GM12865 (cell line): ENCODE measurements at regions not wholly inside any gene's neighbourhood (a gene's known extent, or its start where the extent isn't known, plus 50 kb on each side); places are given as distances from the start of the nearest gene placed in this dataset.

Experiments used
- DNase-seq: peaks from one replicate; pipeline ENCODE4 v3.0.0; 2010; ENCODE audit warnings: low read depth
- H3K4me3 ChIP-seq: 2 replicates; pipeline ENCODE4 v1.5.1; 2011; ENCODE audit warnings: mild to moderate bottlenecking, low read depth, low read length, control low read depth
- CTCF ChIP-seq: IDR thresholded peaks from 2 replicates; pipeline ENCODE4 v1.5.1; 2011; ENCODE audit warnings: low read length, control low read depth, low read depth, inconsistent platforms; ENCODE audit not compliant: insufficient read depth; ENCODE audit errors: missing control alignments

GRCh38 chr3:35968043-35968622, 328.8 kb downstream of the ARPP21 start:
- H3K4me3 ChIP-seq: no peak overlapping the region
- TF ChIP-seq CTCF: no peak
- no peak for DNase-seq

GRCh38 chr3:35969406-35969805, 330.1 kb downstream of the ARPP21 start:
- H3K4me3 ChIP-seq: no peak overlapping the region
- no peak for DNase-seq
- TF ChIP-seq CTCF: no peak

GRCh38 chr3:35970793-35971192, 331.5 kb downstream of the ARPP21 start:
- H3K4me3 ChIP-seq: no peak overlapping the region
- no peak for DNase-seq
- no peak for TF ChIP-seq CTCF

- H3K4me3 ChIP-seq: no peak overlapping the region
- DNase-seq: no peak
Measured at GRCh38 chr3:35971686-35972085, 332.4 kb downstream of the ARPP21 start.

GRCh38 chr3:35974872-35975271, 335.5 kb downstream of the ARPP21 start:
- TF ChIP-seq CTCF: no peak
- no peak overlapping the region for H3K4me3 ChIP-seq
- DNase-seq: no peak

More at GRCh38 chr3:35971686-35972085, 332.4 kb downstream of the ARPP21 start:
- no peak for TF ChIP-seq CTCF

GRCh38 chr3:35986161-35986560, 346.8 kb downstream of the ARPP21 start:
- H3K4me3 ChIP-seq: no peak overlapping the region
- TF ChIP-seq CTCF: no peak
- DNase-seq: no peak

- H3K4me3 ChIP-seq: no peak overlapping the region
- TF ChIP-seq CTCF: no peak
- no peak for DNase-seq
Measured at GRCh38 chr3:35987386-35987785, 348.1 kb downstream of the ARPP21 start.
